C4-2B (cell line): ENCODE measurements at regions not wholly inside any gene's neighbourhood (a gene's known extent, or its start where the extent isn't known, plus 50 kb on each side); places are given as distances from the start of the nearest gene placed in this dataset.

ENCODE experiments used
- CTCF ChIP-seq: fragments of 450-650 bp; conservative IDR thresholded peaks from 2 replicates; pipeline ENCODE4 v1.5.1; 2017; ENCODE audit warnings: mild to moderate bottlenecking
- ZFX ChIP-seq: fragments of 450-650 bp; IDR thresholded peaks from 2 replicates; pipeline ENCODE4 v1.6.1; 2017

DNA sequence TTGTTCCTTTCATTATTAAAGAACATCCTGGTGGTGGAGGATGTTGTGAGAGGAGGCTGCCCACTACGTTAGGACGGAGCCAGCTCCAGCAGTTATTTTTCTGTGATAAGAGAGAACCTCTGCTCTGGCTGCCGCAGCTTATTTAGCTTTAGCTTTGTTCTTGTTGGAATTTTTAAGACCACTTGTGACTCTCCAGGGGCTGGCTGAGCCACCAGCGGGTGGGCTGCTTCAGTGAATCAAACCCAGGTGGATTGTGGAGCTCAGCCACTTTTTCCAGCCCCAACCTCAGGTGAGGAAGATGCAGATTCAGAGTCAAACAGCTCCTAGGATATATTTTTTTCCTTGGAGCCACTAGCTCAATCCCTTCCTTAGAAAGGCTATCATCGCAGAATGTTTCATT is 83.1 kb upstream of the CTTNBP2NL start:
- TF ChIP-seq CTCF (no peak), ZFX (no peak)
